Keratinocyte (primary cell): ENCODE measurements at regions not wholly inside any gene's neighbourhood (a gene's known extent, or its start where the extent isn't known, plus 50 kb on each side); places are given as distances from the start of the nearest gene placed in this dataset.
"Not testable (repeated sequence)": the region's sequence is repeated elsewhere in the genome, so short reads cannot be mapped to it uniquely, and the experiment has no call there.

ENCODE experiments used
- DNase-seq: peaks from one replicate; pipeline ENCODE4 v3.0.0-alpha.2; 2011; ENCODE audit warnings: low read depth, missing footprints, low spot score
- FAIRE-seq: peaks from 2 replicates; lab custom pipeline; 2011; peaks lifted over from hg19 to GRCh38; lab: Jason Lieb, UNC
- H2AFZ ChIP-seq: 2 replicates; pipeline ENCODE4 v1.6.0; 2012; ENCODE audit warnings: low read length, control low read depth, inconsistent platforms; ENCODE audit not compliant: control insufficient read depth
- H3K27ac ChIP-seq: 2 replicates; pipeline ENCODE4 v1.5.1; 2011; ENCODE audit warnings: low read length; ENCODE audit not compliant: control insufficient read depth, insufficient read depth
- H3K27me3 ChIP-seq: 3 replicates; pipeline ENCODE4 v1.6.0; 2011; ENCODE audit warnings: low read length; ENCODE audit not compliant: control insufficient read depth, insufficient read depth; ENCODE audit errors: extremely low read depth
- H3K36me3 ChIP-seq, 2 experiments: 2 replicates in 1 of 2; 3 replicates in 1 of 2; pipeline ENCODE4 v1.5.1; 2011; ENCODE audit warnings: low read length in 2 of 2, mild to moderate bottlenecking in 1 of 2; ENCODE audit not compliant: control insufficient read depth in 2 of 2, insufficient read depth in 2 of 2; ENCODE audit errors: extremely low read depth in 1 of 2
- H3K4me1 ChIP-seq: 3 replicates; pipeline ENCODE4 v1.5.1; 2011; ENCODE audit warnings: low read length; ENCODE audit not compliant: control insufficient read depth, insufficient read depth; ENCODE audit errors: extremely low read depth
- H3K4me2 ChIP-seq: 3 replicates; pipeline ENCODE4 v1.6.0; 2011; ENCODE audit warnings: low read depth, low read length; ENCODE audit not compliant: control insufficient read depth, insufficient read depth; ENCODE audit errors: extremely low read depth
- H3K4me3 ChIP-seq, 3 experiments: fragments of 200-600 bp in 1 of 3; sonication (generic) in 1 of 3; 2 replicates in 2 of 3; 3 replicates in 1 of 3; pipeline ENCODE4 v1.5.1; 2011 to 2016; ENCODE audit warnings: low read length in 3 of 3, mild to moderate bottlenecking in 3 of 3, control low read depth in 2 of 3, inconsistent platforms in 1 of 3, low read depth in 1 of 3, mixed read lengths in 1 of 3, mixed run types in 1 of 3, moderate library complexity in 1 of 3; ENCODE audit not compliant: control insufficient read depth in 2 of 3, insufficient read depth in 2 of 3; ENCODE audit errors: extremely low read depth in 1 of 3
- H3K79me2 ChIP-seq: 2 replicates; pipeline ENCODE4 v1.6.0; 2012; ENCODE audit warnings: low read length; ENCODE audit not compliant: control insufficient read depth, insufficient read depth
- H3K9ac ChIP-seq: 3 replicates; pipeline ENCODE4 v1.6.0; 2011; ENCODE audit warnings: low read length; ENCODE audit not compliant: control insufficient read depth, insufficient read depth; ENCODE audit errors: extremely low read depth
- H3K9me1 ChIP-seq: 3 replicates; pipeline ENCODE4 v1.6.0; 2011; ENCODE audit warnings: low read length; ENCODE audit not compliant: control insufficient read depth, insufficient read depth; ENCODE audit errors: extremely low read depth
- H3K9me3 ChIP-seq: 2 replicates; pipeline ENCODE4 v1.5.1; 2012; ENCODE audit warnings: low read depth, low read length; ENCODE audit not compliant: control insufficient read depth
- H4K20me1 ChIP-seq: 3 replicates; pipeline ENCODE4 v1.6.0; 2011; ENCODE audit warnings: low read length; ENCODE audit not compliant: control insufficient read depth, insufficient read depth; ENCODE audit errors: extremely low read depth
- CTCF ChIP-seq, 3 experiments: IDR thresholded peaks in 1 of 3; conservative IDR thresholded peaks in 1 of 3; optimal IDR thresholded peaks in 1 of 3; 2 replicates in 2 of 3; 3 replicates in 1 of 3; pipeline versions ENCODE3 to v1.5.1; 2011; ENCODE audit warnings: low read length in 3 of 3, mild to moderate bottlenecking in 3 of 3, moderate library complexity in 2 of 3, control low read depth in 1 of 3, inconsistent platforms in 1 of 3; ENCODE audit not compliant: insufficient read depth in 2 of 3; ENCODE audit errors: extremely low read depth in 1 of 3
- EZH2 ChIP-seq: IDR thresholded peaks from one replicate; pipeline ENCODE4 v1.6.1; 2012; ENCODE audit warnings: inconsistent platforms, mild to moderate bottlenecking, low read length, moderate library complexity
- dilution Hi-C: fragments of 300-500 bp; cut with MboI; formaldehyde crosslinking; loops from one replicate; pipeline ENCODE4 v1.7.0; 2020; ENCODE audit warnings: low sequenced_read_pairs; ENCODE audit not compliant: extremely low pct_ligation_motif_present

GRCh38 chrX:124269881-124270280 is 62.6 kb upstream of the TEX13D start:
- H3K9me3 ChIP-seq = no peaks in the 10 kb centered on the region
- TF ChIP-seq EZH2 (no peak), CTCF (optimal IDR thresholded peaks at IDR 0.05 in 1 of 3, IDR thresholded peaks at IDR 0.05 in 1 of 3, conservative IDR thresholded peaks at IDR 0.05 in 1 of 3; ENCODE audit: extremely low read depth in 1 of 3, insufficient read depth in 2 of 3, low read length in 3 of 3) (no peak)
- FAIRE-seq (no peak), DNase-seq (no peak)
- no peaks in the 10 kb centered on the region for H3K79me2 ChIP-seq
- no peak overlapping the region for H3K27ac ChIP-seq
- H3K4me3 ChIP-seq = no peak overlapping the region
- no peaks in the 10 kb centered on the region for H3K36me3 ChIP-seq
- no peaks in the 10 kb centered on the region for H3K4me1 ChIP-seq
- H3K9ac ChIP-seq = no peak overlapping the region
- H4K20me1 ChIP-seq = no peaks in the 10 kb centered on the region
- dilution Hi-C loops = no loop called here
- H2AFZ ChIP-seq = no peak overlapping the region
- no peaks in the 10 kb centered on the region for H3K9me1 ChIP-seq
- no peaks in the 10 kb centered on the region for H3K27me3 ChIP-seq
- no peak overlapping the region for H3K4me2 ChIP-seq

DNA sequence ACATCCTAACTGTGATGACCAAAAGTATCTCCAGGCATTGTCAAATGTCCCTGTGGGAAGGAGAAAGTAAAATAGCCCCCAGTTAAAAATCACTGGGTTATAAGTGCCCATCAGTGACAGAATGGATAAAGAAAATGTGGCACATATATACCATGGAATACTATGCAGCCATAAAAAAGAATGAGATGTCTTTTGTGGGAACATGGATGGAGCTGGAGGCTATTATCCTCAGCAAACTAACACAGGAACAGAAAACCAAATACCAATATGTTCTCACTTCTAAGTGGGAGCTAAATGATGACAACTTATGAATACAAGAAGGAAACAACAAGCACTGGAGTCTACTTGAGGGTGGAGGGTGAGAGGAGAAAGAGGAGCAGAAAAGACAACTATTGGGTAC is 60.9 kb upstream of the TEX13D start:
- FAIRE-seq, H3K9me1 ChIP-seq, H3K4me1 ChIP-seq, H3K36me3 ChIP-seq, H3K4me3 ChIP-seq, DNase-seq, H3K27ac ChIP-seq, H3K27me3 ChIP-seq, dilution Hi-C loops, H3K4me2 ChIP-seq, H4K20me1 ChIP-seq, H2AFZ ChIP-seq, H3K9ac ChIP-seq, H3K79me2 ChIP-seq, H3K9me3 ChIP-seq: not testable (repeated sequence)

DNA sequence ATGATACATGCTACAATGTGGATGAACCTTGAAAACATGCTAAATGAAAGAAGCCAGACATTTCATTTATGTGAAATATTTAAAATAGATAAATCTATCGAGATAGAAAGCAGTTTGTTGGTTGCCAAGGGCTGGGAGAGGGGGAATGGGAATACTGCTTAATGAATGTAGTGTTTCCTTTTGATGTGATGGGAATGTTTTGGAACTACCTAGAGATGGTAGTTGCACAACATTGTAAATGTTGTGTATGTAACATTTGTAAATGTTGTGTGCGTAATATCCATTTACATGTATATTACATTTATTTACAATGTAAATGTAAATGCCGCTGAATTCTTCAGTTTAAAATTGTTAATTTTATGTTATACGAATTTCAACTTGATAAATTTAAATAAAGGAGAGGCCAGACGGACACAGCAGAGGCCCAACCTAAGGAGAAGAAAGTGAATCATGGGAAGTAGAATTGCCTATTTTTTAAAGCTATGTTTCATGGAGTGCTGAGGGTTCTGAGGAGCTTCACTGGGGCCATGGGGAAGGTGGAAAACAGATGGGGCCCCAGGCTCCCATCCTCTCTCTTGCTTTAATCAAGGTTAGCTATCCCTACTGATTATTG is 60.0 kb upstream of the TEX13D start:
- Histone ChIP-seq H3K4me2 (no peak overlapping the region), H3K9me1 (no peaks in the 10 kb centered on the region), H2AFZ (no peak overlapping the region), H3K9me3 (no peaks in the 10 kb centered on the region), H3K79me2 (no peaks in the 10 kb centered on the region), H3K36me3 (no peaks in the 10 kb centered on the region), H3K9ac (no peak overlapping the region), H3K27me3 (no peaks in the 10 kb centered on the region), H3K4me1 (no peaks in the 10 kb centered on the region), H3K27ac (no peak overlapping the region), H4K20me1 (no peaks in the 10 kb centered on the region), H3K4me3 (no peak overlapping the region)
- dilution Hi-C loops = no loop called here
- DNase-seq (no peak), FAIRE-seq (no peak)
- TF ChIP-seq EZH2 (no peak), CTCF (optimal IDR thresholded peaks at IDR 0.05 in 1 of 3, IDR thresholded peaks at IDR 0.05 in 1 of 3, conservative IDR thresholded peaks at IDR 0.05 in 1 of 3; ENCODE audit: extremely low read depth in 1 of 3, insufficient read depth in 2 of 3, low read length in 3 of 3) (no peak)
